Astrocyte (in vitro differentiated cells and primary cell): ENCODE measurements at regions not wholly inside any gene's neighbourhood (a gene's known extent, or its start where the extent isn't known, plus 50 kb on each side); places are given as distances from the start of the nearest gene placed in this dataset.

Source experiments
- DNase-seq: peaks from one replicate; pipeline ENCODE4 v3.0.0-alpha.2; 2010; ENCODE audit warnings: low read depth
- FAIRE-seq: peaks from 2 replicates; lab custom pipeline; 2011; peaks lifted over from hg19 to GRCh38; lab: Jason Lieb, UNC
- H2AFZ ChIP-seq: 2 replicates; pipeline ENCODE4 v1.6.0; 2012; ENCODE audit warnings: low read depth, low read length, inconsistent platforms
- H3K27ac ChIP-seq: 2 replicates; pipeline ENCODE4 v1.5.1; 2011; ENCODE audit warnings: low read depth, low read length, inconsistent platforms
- H3K27me3 ChIP-seq: 2 replicates; pipeline ENCODE4 v1.6.0; 2011; ENCODE audit warnings: low read length, inconsistent platforms; ENCODE audit not compliant: insufficient read depth
- H3K36me3 ChIP-seq: 2 replicates; pipeline ENCODE4 v1.5.1; 2011; ENCODE audit warnings: low read length, inconsistent platforms; ENCODE audit not compliant: insufficient read depth
- H3K4me1 ChIP-seq: 2 replicates; pipeline ENCODE4 v1.5.1; 2011; ENCODE audit warnings: low read length, inconsistent platforms; ENCODE audit not compliant: insufficient read depth
- H3K4me2 ChIP-seq: 2 replicates; pipeline ENCODE4 v1.6.0; 2012; ENCODE audit warnings: low read length, inconsistent platforms
- H3K4me3 ChIP-seq: 2 replicates; pipeline ENCODE4 v1.5.1; 2011; ENCODE audit warnings: low read depth, mild to moderate bottlenecking, low read length, inconsistent platforms; ENCODE audit not compliant: insufficient read depth
- H3K79me2 ChIP-seq: 2 replicates; pipeline ENCODE4 v1.6.0; 2012; ENCODE audit warnings: mild to moderate bottlenecking, low read length, inconsistent platforms; ENCODE audit not compliant: insufficient read depth
- H3K9ac ChIP-seq: 2 replicates; pipeline ENCODE4 v1.6.0; 2012; ENCODE audit warnings: mild to moderate bottlenecking, low read length, inconsistent platforms
- H3K9me3 ChIP-seq: 2 replicates; pipeline ENCODE4 v1.5.1; 2012; ENCODE audit warnings: low read depth, mild to moderate bottlenecking, low read length, inconsistent platforms; ENCODE audit not compliant: insufficient read depth
- H4K20me1 ChIP-seq: 2 replicates; pipeline ENCODE4 v1.6.0; 2012; ENCODE audit warnings: low read length, inconsistent platforms; ENCODE audit not compliant: insufficient read depth
- H3K27ac Mint-ChIP-seq: one replicate; pipeline ENCODE4 v1.8.0; 2021; ENCODE audit warnings: mild to moderate bottlenecking, mixed read lengths; ENCODE audit not compliant: unreplicated experiment
- H3K27me3 Mint-ChIP-seq: one replicate; pipeline ENCODE4 v1.8.0; 2021; ENCODE audit warnings: low read depth, mixed read lengths; ENCODE audit not compliant: unreplicated experiment
- H3K36me3 Mint-ChIP-seq: one replicate; pipeline ENCODE4 v1.8.0; 2021; ENCODE audit warnings: low read depth, mixed read lengths; ENCODE audit not compliant: unreplicated experiment
- H3K4me1 Mint-ChIP-seq: one replicate; pipeline ENCODE4 v1.8.0; 2021; ENCODE audit warnings: low read depth, mixed read lengths; ENCODE audit not compliant: unreplicated experiment
- H3K4me3 Mint-ChIP-seq: one replicate; pipeline ENCODE4 v1.8.0; 2021; ENCODE audit warnings: mild to moderate bottlenecking, moderate library complexity, mixed read lengths; ENCODE audit not compliant: unreplicated experiment
- H3K9me3 Mint-ChIP-seq: one replicate; pipeline ENCODE4 v1.8.0; 2021; ENCODE audit warnings: mild to moderate bottlenecking, mixed read lengths; ENCODE audit not compliant: unreplicated experiment
- CTCF ChIP-seq: IDR thresholded peaks from 2 replicates; pipeline ENCODE4 v1.5.1; 2011; ENCODE audit warnings: low read depth, mild to moderate bottlenecking, inconsistent platforms, low read length, moderate library complexity; ENCODE audit not compliant: insufficient read depth
- EZH2 ChIP-seq: IDR thresholded peaks from 2 replicates; pipeline ENCODE4 v1.6.1; 2012; ENCODE audit warnings: mild to moderate bottlenecking, low read length, inconsistent platforms; ENCODE audit not compliant: insufficient read depth

GRCh38 chr10:3470191-3470590 is 297.6 kb upstream of the PITRM1 start:
- peaks cover 41% of the 10 kb centered on the region for H3K4me1 ChIP-seq
- H2AFZ ChIP-seq, result no peak overlapping the region
- no peaks in the 10 kb centered on the region for H3K9me3 ChIP-seq
- H3K36me3 Mint-ChIP-seq, result no peaks in the 10 kb centered on the region
- no peaks in the 10 kb centered on the region for H3K36me3 ChIP-seq
- no peaks in the 10 kb centered on the region for H3K27me3 ChIP-seq
- no peaks in the 10 kb centered on the region for H3K79me2 ChIP-seq
- H3K4me3 ChIP-seq, result no peak overlapping the region
- no peaks in the 10 kb centered on the region for H3K27me3 Mint-ChIP-seq
- H3K4me1 Mint-ChIP-seq, result peaks cover 53% of the 10 kb centered on the region
- no peak overlapping the region for H3K27ac ChIP-seq
- peak overlapping the region; percentile 100 for H3K27ac Mint-ChIP-seq
- FAIRE-seq, result no peak
- no peak for DNase-seq
- TF ChIP-seq CTCF (no peak), EZH2 (no peak)
- H3K4me2 ChIP-seq, result no peak overlapping the region
- no peak overlapping the region for H3K4me3 Mint-ChIP-seq
- no peak overlapping the region for H3K9ac ChIP-seq
- H3K9me3 Mint-ChIP-seq, result peaks cover 4% of the 10 kb centered on the region
- H4K20me1 ChIP-seq, result no peaks in the 10 kb centered on the region

- H4K20me1 ChIP-seq, result no peaks in the 10 kb centered on the region
- Mint-ChIP-seq H3K27ac (peak overlapping the region; percentile 100), H3K27me3 (no peaks in the 10 kb centered on the region), H3K36me3 (no peaks in the 10 kb centered on the region), H3K4me3 (no peak overlapping the region), H3K9me3 (peaks cover 4% of the 10 kb centered on the region), H3K4me1 (peaks cover 57% of the 10 kb centered on the region)
- peak overlapping the region; percentile 31 for H3K4me3 ChIP-seq
- H3K4me1 ChIP-seq, result peaks cover 41% of the 10 kb centered on the region
- TF ChIP-seq CTCF (no peak), EZH2 (no peak)
- H3K79me2 ChIP-seq, result no peaks in the 10 kb centered on the region
- H2AFZ ChIP-seq, result no peak overlapping the region
- H3K27ac ChIP-seq, result peak overlapping the region; percentile 98
- no peaks in the 10 kb centered on the region for H3K27me3 ChIP-seq
- no peaks in the 10 kb centered on the region for H3K36me3 ChIP-seq
- FAIRE-seq (peak; percentile 60), DNase-seq (peak; percentile 56)
- no peaks in the 10 kb centered on the region for H3K9me3 ChIP-seq
- H3K4me2 ChIP-seq, result peak overlapping the region; percentile 81
- peak overlapping the region; percentile 90 for H3K9ac ChIP-seq
Measured at GRCh38 chr10:3469639-3470020, 297.0 kb upstream of the PITRM1 start.

DNA sequence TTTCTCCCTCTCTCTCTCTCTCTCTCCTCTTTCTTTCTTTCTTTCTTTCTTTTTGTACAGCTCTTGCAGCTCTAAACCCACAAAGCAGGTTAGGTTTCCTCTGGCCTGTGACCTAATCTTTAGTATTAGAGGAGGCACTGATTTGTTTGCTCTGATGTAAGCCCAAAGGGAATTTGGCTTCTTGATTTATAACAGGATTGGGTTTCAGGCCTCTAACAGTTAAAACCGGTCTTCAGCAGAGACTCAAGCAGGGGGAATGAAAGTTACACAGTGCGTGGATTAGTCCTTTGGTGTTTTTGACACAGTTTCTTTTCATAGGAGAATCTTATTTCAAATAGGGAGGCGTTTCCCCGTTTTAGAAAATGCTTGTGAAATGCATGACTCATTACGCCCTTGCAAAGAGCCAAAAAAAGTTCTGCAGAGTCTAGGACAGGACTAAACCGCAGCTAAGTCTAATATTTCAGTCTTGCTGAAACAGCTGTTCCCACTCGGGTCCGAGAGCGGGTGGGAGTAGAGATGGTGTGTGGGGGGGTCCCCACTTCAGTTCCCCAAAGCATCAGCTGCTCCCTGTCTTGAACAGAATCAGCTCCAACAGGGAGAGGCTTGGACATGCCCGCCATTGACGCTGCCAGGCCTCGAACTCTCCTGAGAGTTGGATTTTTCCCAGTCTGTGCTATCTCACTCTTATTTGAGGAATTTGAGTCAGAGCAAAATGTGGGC is 296.5 kb upstream of the PITRM1 start:
- peaks cover 57% of the 10 kb centered on the region for H3K4me1 Mint-ChIP-seq
- Histone ChIP-seq H3K4me1 (peaks cover 41% of the 10 kb centered on the region), H3K27ac (peak overlapping the region; percentile 98), H3K9ac (peak overlapping the region; percentile 90), H3K36me3 (no peaks in the 10 kb centered on the region), H3K9me3 (no peaks in the 10 kb centered on the region), H4K20me1 (no peaks in the 10 kb centered on the region), H3K27me3 (no peaks in the 10 kb centered on the region), H3K4me3 (peak overlapping the region; percentile 31), H3K4me2 (peak overlapping the region; percentile 81), H3K79me2 (no peaks in the 10 kb centered on the region), H2AFZ (no peak overlapping the region)
- FAIRE-seq (peak; percentile 63), DNase-seq (peak; percentile 96)
- peaks cover 4% of the 10 kb centered on the region for H3K9me3 Mint-ChIP-seq
- peak overlapping the region; percentile 100 for H3K27ac Mint-ChIP-seq
- H3K4me3 Mint-ChIP-seq, result peak overlapping the region; percentile 60
- no peaks in the 10 kb centered on the region for H3K27me3 Mint-ChIP-seq
- H3K36me3 Mint-ChIP-seq, result no peaks in the 10 kb centered on the region
- TF ChIP-seq CTCF (no peak), EZH2 (no peak)
